HepG2 (cell line): ENCODE measurements at regions not wholly inside any gene's neighbourhood (a gene's known extent, or its start where the extent isn't known, plus 50 kb on each side); places are given as distances from the start of the nearest gene placed in this dataset.

ENCODE experiments used
- BRCA1 ChIP-seq: sonication (generic); formaldehyde crosslinking; IDR thresholded peaks from 2 replicates; pipeline ENCODE4 v1.4.0; 2020; ENCODE audit warnings: missing genetic modification reagents
- FOXA3 ChIP-seq: IDR thresholded peaks from 2 replicates; pipeline ENCODE4 v1.6.1; 2016; ENCODE audit warnings: missing genetic modification reagents, missing compliant biosample characterization
- GATAD1 ChIP-seq: IDR thresholded peaks from 2 replicates; pipeline ENCODE4 v1.6.1; 2016; ENCODE audit warnings: missing genetic modification reagents, missing compliant biosample characterization
- HDAC2 ChIP-seq: sonication (generic); formaldehyde crosslinking; IDR thresholded peaks from 2 replicates; pipeline ENCODE4 v1.4.0; 2020; ENCODE audit warnings: missing genetic modification reagents
- HMG20A ChIP-seq: IDR thresholded peaks from 2 replicates; pipeline ENCODE4 v1.6.1; 2016; ENCODE audit warnings: borderline replicate concordance
- ISL2 ChIP-seq: sonication (generic); formaldehyde crosslinking; IDR thresholded peaks from 2 replicates; pipeline ENCODE4 v1.5.0; 2020; ENCODE audit warnings: missing genetic modification reagents
- KLF12 ChIP-seq: sonication (generic); formaldehyde crosslinking; IDR thresholded peaks from 2 replicates; pipeline ENCODE4 v1.4.0; 2020; ENCODE audit warnings: missing genetic modification reagents, borderline replicate concordance
- NFIC ChIP-seq: IDR thresholded peaks from 2 replicates; pipeline ENCODE4 v1.6.1; 2012; ENCODE audit warnings: mild to moderate bottlenecking, low read length, inconsistent platforms
- SALL1 ChIP-seq: sonication (generic); formaldehyde crosslinking; IDR thresholded peaks from 2 replicates; pipeline ENCODE4 v1.8.0; 2022; ENCODE audit warnings: mild to moderate bottlenecking, missing genetic modification reagents
- SOX13 ChIP-seq, 3 experiments: fragments of 450-650 bp in 1 of 3; sonication (generic) in 1 of 3; formaldehyde crosslinking in 1 of 3; IDR thresholded peaks in 2 of 3; conservative IDR thresholded peaks in 1 of 3; 2 replicates each; pipeline versions ENCODE4 v1.5.0 to v1.6.1; 2016 to 2020; ENCODE audit warnings: antibody characterized with exemption in 1 of 3, mild to moderate bottlenecking in 1 of 3, missing compliant biosample characterization in 1 of 3, missing genetic modification reagents in 1 of 3, moderate library complexity in 1 of 3
- SOX6 ChIP-seq, 2 experiments: fragments of 450-650 bp in 1 of 2; sonication (generic) in 1 of 2; formaldehyde crosslinking in 1 of 2; IDR thresholded peaks; 2 replicates each; pipeline versions ENCODE4 v1.4.0 to v1.6.1; 2017 to 2020; ENCODE audit warnings: antibody characterized with exemption in 1 of 2, mild to moderate bottlenecking in 1 of 2, missing genetic modification reagents in 1 of 2
- TCF12 ChIP-seq, 2 experiments: fragments of 450-650 bp in 1 of 2; sonication (generic) in 1 of 2; formaldehyde crosslinking in 1 of 2; IDR thresholded peaks; 2 replicates each; pipeline versions ENCODE4 v1.6.1 to v1.8.0; 2017 to 2022; ENCODE audit warnings: antibody characterized with exemption in 1 of 2, mild to moderate bottlenecking in 1 of 2, missing genetic modification reagents in 1 of 2, moderate library complexity in 1 of 2
- TEAD3 ChIP-seq: optimal IDR thresholded peaks from 2 replicates; pipeline ENCODE3; 2016; ENCODE audit warnings: borderline replicate concordance
- TP53 ChIP-seq: sonication (generic); formaldehyde crosslinking; conservative IDR thresholded peaks from 2 replicates; pipeline ENCODE4 v1.4.0; 2020; ENCODE audit warnings: missing genetic modification reagents
- ZFP37 ChIP-seq: sonication (generic); formaldehyde crosslinking; IDR thresholded peaks from 2 replicates; pipeline ENCODE4 v1.4.0; 2020; ENCODE audit warnings: missing genetic modification reagents, borderline replicate concordance
- ZFX ChIP-seq: sonication (generic); formaldehyde crosslinking; IDR thresholded peaks from 2 replicates; pipeline ENCODE4 v1.4.0; 2020; ENCODE audit warnings: mild to moderate bottlenecking, low read depth, missing genetic modification reagents, moderate library complexity
- ZKSCAN5 ChIP-seq: sonication (generic); formaldehyde crosslinking; IDR thresholded peaks from 2 replicates; pipeline ENCODE4 v1.5.1; 2020; ENCODE audit warnings: mild to moderate bottlenecking, missing genetic modification reagents
- ZMYM4 ChIP-seq: sonication (generic); formaldehyde crosslinking; IDR thresholded peaks from 2 replicates; pipeline ENCODE4 v1.8.1; 2023; ENCODE audit warnings: mild to moderate bottlenecking, missing genetic modification reagents
- ZNF138 ChIP-seq: sonication (generic); formaldehyde crosslinking; IDR thresholded peaks from 2 replicates; pipeline ENCODE4 v1.5.0; 2020; ENCODE audit warnings: mild to moderate bottlenecking, low read depth, missing genetic modification reagents
- ZNF598 ChIP-seq: sonication (generic); formaldehyde crosslinking; IDR thresholded peaks from 2 replicates; pipeline ENCODE4 v1.5.1; 2020; ENCODE audit warnings: mild to moderate bottlenecking, missing genetic modification reagents, borderline replicate concordance
- TF ChIP-seq, protein P1 (sequence below): IDR thresholded peaks from 2 replicates; pipeline ENCODE4 v1.6.1; 2012; ENCODE audit warnings: low read length, improper control_type of control experiment
- TF ChIP-seq, protein P2 (sequence below): sonication (generic); formaldehyde crosslinking; IDR thresholded peaks from 2 replicates; pipeline ENCODE4 v1.5.1; 2020; ENCODE audit warnings: mild to moderate bottlenecking, moderate library complexity, missing genetic modification reagents
- TF ChIP-seq, protein P3 (sequence below): sonication (generic); formaldehyde crosslinking; conservative IDR thresholded peaks from 2 replicates; pipeline ENCODE4 v1.8.1; 2023; ENCODE audit warnings: missing genetic modification reagents
- TF ChIP-seq, protein P4 (sequence below): sonication (generic); formaldehyde crosslinking; IDR thresholded peaks from 2 replicates; pipeline ENCODE4 v1.4.0; 2020; ENCODE audit warnings: mild to moderate bottlenecking, missing genetic modification reagents

DNA sequence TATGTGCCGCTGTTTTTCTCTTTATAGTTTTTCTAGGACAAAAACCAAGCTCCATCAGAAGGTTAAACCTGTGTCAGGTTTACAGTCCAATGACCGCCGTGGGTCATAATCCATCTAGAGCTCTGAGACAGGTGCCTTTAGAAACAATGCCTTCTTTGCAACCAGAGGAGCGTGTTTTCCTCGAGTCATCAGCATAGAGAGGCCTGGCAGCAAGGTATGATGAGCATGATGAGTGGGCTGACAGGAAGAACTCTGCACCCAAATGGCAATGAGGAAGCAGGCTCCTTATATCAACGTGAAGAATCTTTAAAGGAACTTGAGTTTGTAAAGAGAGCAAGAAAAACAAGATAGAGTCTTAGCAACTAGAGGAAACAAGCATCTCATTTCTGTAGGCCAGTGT, 60.5 kb upstream of the NUDT4 start (continued):
- peak; percentile 71 for TF ChIP-seq SALL1 (CRISPR knock-in tag)
- TF ChIP-seq GATAD1 (CRISPR knock-in tag): 0 out of 2 replicates have a peak, but pooled peaks have one; percentile 17
- TF ChIP-seq KLF12 (CRISPR knock-in tag): no peak
- TF ChIP-seq TCF12 (IDR thresholded peaks at IDR 0.05): no peak
- TF ChIP-seq TCF12 (CRISPR knock-in tag; IDR thresholded peaks at IDR 0.05): no peak
- peak; percentile 51; the same call in 1 of the 2 replicates for TF ChIP-seq ZMYM4 (CRISPR knock-in tag)
- TF ChIP-seq ZKSCAN5: no peak
- TF ChIP-seq ZFP37 (CRISPR knock-in tag): no peak
- TF ChIP-seq SOX13 (IDR thresholded peaks at IDR 0.05): no peak
- peak in 1 of 2 experiments; percentile 84; a peak in 2 of 4 replicates for TF ChIP-seq SOX13 (CRISPR knock-in tag; conservative IDR thresholded peaks at IDR 0.05 in 1 of 2, IDR thresholded peaks at IDR 0.05 in 1 of 2)
- TF ChIP-seq, protein P1, sequence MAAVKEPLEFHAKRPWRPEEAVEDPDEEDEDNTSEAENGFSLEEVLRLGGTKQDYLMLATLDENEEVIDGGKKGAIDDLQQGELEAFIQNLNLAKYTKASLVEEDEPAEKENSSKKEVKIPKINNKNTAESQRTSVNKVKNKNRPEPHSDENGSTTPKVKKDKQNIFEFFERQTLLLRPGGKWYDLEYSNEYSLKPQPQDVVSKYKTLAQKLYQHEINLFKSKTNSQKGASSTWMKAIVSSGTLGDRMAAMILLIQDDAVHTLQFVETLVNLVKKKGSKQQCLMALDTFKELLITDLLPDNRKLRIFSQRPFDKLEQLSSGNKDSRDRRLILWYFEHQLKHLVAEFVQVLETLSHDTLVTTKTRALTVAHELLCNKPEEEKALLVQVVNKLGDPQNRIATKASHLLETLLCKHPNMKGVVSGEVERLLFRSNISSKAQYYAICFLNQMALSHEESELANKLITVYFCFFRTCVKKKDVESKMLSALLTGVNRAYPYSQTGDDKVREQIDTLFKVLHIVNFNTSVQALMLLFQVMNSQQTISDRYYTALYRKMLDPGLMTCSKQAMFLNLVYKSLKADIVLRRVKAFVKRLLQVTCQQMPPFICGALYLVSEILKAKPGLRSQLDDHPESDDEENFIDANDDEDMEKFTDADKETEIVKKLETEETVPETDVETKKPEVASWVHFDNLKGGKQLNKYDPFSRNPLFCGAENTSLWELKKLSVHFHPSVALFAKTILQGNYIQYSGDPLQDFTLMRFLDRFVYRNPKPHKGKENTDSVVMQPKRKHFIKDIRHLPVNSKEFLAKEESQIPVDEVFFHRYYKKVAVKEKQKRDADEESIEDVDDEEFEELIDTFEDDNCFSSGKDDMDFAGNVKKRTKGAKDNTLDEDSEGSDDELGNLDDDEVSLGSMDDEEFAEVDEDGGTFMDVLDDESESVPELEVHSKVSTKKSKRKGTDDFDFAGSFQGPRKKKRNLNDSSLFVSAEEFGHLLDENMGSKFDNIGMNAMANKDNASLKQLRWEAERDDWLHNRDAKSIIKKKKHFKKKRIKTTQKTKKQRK: no peak
- TF ChIP-seq TP53 (CRISPR knock-in tag): no peak
- no peak for TF ChIP-seq ZNF598 (CRISPR knock-in tag)
- TF ChIP-seq, protein P2, sequence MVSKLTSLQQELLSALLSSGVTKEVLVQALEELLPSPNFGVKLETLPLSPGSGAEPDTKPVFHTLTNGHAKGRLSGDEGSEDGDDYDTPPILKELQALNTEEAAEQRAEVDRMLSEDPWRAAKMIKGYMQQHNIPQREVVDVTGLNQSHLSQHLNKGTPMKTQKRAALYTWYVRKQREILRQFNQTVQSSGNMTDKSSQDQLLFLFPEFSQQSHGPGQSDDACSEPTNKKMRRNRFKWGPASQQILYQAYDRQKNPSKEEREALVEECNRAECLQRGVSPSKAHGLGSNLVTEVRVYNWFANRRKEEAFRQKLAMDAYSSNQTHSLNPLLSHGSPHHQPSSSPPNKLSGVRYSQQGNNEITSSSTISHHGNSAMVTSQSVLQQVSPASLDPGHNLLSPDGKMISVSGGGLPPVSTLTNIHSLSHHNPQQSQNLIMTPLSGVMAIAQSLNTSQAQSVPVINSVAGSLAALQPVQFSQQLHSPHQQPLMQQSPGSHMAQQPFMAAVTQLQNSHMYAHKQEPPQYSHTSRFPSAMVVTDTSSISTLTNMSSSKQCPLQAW (CRISPR knock-in tag): 0 out of 2 replicates have a peak, but pooled peaks have one; percentile 48
- no peak for TF ChIP-seq ZNF138 (CRISPR knock-in tag)
- TF ChIP-seq TEAD3 (CRISPR knock-in tag): peak; percentile 76
- no peak for TF ChIP-seq NFIC
- TF ChIP-seq SOX6 (IDR thresholded peaks at IDR 0.05): no peak
- TF ChIP-seq SOX6 (CRISPR knock-in tag; IDR thresholded peaks at IDR 0.05): peak; percentile 84
- TF ChIP-seq ZFX: peak; percentile 75
- no peak for TF ChIP-seq BRCA1
- TF ChIP-seq FOXA3 (CRISPR knock-in tag): peak; percentile 39; the same call in 1 of the 2 replicates
- TF ChIP-seq ISL2 (CRISPR knock-in tag): peak; percentile 47; the same call in 1 of the 2 replicates
- TF ChIP-seq HDAC2: peak; percentile 38; the same call in 1 of the 2 replicates
- peak; percentile 51; the same call in 1 of the 2 replicates for TF ChIP-seq HMG20A (CRISPR knock-in tag)
- TF ChIP-seq, protein P3, sequence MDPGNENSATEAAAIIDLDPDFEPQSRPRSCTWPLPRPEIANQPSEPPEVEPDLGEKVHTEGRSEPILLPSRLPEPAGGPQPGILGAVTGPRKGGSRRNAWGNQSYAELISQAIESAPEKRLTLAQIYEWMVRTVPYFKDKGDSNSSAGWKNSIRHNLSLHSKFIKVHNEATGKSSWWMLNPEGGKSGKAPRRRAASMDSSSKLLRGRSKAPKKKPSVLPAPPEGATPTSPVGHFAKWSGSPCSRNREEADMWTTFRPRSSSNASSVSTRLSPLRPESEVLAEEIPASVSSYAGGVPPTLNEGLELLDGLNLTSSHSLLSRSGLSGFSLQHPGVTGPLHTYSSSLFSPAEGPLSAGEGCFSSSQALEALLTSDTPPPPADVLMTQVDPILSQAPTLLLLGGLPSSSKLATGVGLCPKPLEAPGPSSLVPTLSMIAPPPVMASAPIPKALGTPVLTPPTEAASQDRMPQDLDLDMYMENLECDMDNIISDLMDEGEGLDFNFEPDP (CRISPR knock-in tag): no peak
- TF ChIP-seq, protein P4, sequence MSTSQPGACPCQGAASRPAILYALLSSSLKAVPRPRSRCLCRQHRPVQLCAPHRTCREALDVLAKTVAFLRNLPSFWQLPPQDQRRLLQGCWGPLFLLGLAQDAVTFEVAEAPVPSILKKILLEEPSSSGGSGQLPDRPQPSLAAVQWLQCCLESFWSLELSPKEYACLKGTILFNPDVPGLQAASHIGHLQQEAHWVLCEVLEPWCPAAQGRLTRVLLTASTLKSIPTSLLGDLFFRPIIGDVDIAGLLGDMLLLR: no peak
